DND-41 (cell line): ENCODE measurements at regions not wholly inside any gene's neighbourhood (a gene's known extent, or its start where the extent isn't known, plus 50 kb on each side); places are given as distances from the start of the nearest gene placed in this dataset.

Experiments
- ATAC-seq: fragments of 200-7000 bp; cut with Tn5 transposase; 3 replicates; pipeline ENCODE4 v1.9.1; 2021; ENCODE audit warnings: low read depth; ENCODE audit not compliant: insufficient read depth
- DNase-seq: peaks from one replicate; pipeline ENCODE4 v3.0.0-alpha.2; 2020
- H2AFZ ChIP-seq: 2 replicates; pipeline ENCODE4 v1.6.0; 2012; ENCODE audit warnings: low read depth, low read length
- H3K27ac ChIP-seq: 2 replicates; pipeline ENCODE4 v1.5.1; 2012; ENCODE audit warnings: low read length, inconsistent platforms
- H3K27me3 ChIP-seq: fragments of 200-600 bp; sonication (generic); 2 replicates; pipeline ENCODE4 v1.6.0; 2012; ENCODE audit warnings: low read length, mild to moderate bottlenecking, inconsistent platforms; ENCODE audit not compliant: insufficient read depth, poor library complexity
- H3K36me3 ChIP-seq: 2 replicates; pipeline ENCODE4 v1.5.1; 2012; ENCODE audit warnings: low read length, inconsistent platforms; ENCODE audit not compliant: insufficient read depth
- H3K4me1 ChIP-seq: 2 replicates; pipeline ENCODE4 v1.5.1; 2012; ENCODE audit warnings: mild to moderate bottlenecking, low read length; ENCODE audit not compliant: insufficient read depth
- H3K4me2 ChIP-seq: 2 replicates; pipeline ENCODE4 v1.6.0; 2012; ENCODE audit warnings: mild to moderate bottlenecking, moderate library complexity, low read length, inconsistent platforms; ENCODE audit not compliant: insufficient read depth
- H3K4me3 ChIP-seq, 2 experiments: fragments of 200-600 bp in 1 of 2; shearing (Covaris generic) in 1 of 2; 2 replicates each; pipeline ENCODE4 v1.5.1; 2012 to 2016; ENCODE audit warnings: inconsistent platforms in 2 of 2, low read length in 2 of 2, mild to moderate bottlenecking in 2 of 2, low read depth in 1 of 2, moderate library complexity in 1 of 2
- H3K79me2 ChIP-seq: 2 replicates; pipeline ENCODE4 v1.6.0; 2012; ENCODE audit warnings: low read length, inconsistent platforms; ENCODE audit not compliant: insufficient read depth
- H3K9ac ChIP-seq: 2 replicates; pipeline ENCODE4 v1.6.0; 2012; ENCODE audit warnings: low read depth, mild to moderate bottlenecking, inconsistent platforms, low read length, moderate library complexity
- H3K9me3 ChIP-seq: 2 replicates; pipeline ENCODE4 v1.5.1; 2012; ENCODE audit warnings: low read length, moderate library complexity, mild to moderate bottlenecking, inconsistent platforms; ENCODE audit not compliant: insufficient read depth, severe bottlenecking
- H4K20me1 ChIP-seq: 2 replicates; pipeline ENCODE4 v1.6.0; 2012; ENCODE audit warnings: low read length; ENCODE audit not compliant: insufficient read depth
- CTCF ChIP-seq: IDR thresholded peaks from 2 replicates; pipeline ENCODE4 v1.5.1; 2012; ENCODE audit warnings: borderline replicate concordance, low read length, moderate library complexity, mild to moderate bottlenecking; ENCODE audit not compliant: poor library complexity, severe bottlenecking; ENCODE audit errors: extremely low read depth
- EZH2 ChIP-seq: IDR thresholded peaks from 3 replicates; pipeline ENCODE4 v1.6.1; 2012; ENCODE audit warnings: borderline replicate concordance, low read depth, mild to moderate bottlenecking, moderate library complexity, low read length, inconsistent platforms; ENCODE audit not compliant: severe bottlenecking

GRCh38 chr22:49553518-49554295, 274.0 kb downstream of the BRD1 start:
- DNase-seq (no peak), ATAC-seq (no peak)
- Histone ChIP-seq H3K27ac (no peak overlapping the region), H3K36me3 (no peaks in the 10 kb centered on the region), H2AFZ (no peak overlapping the region), H3K9me3 (no peaks in the 10 kb centered on the region), H3K4me3 (no peak overlapping the region), H3K4me1 (no peaks in the 10 kb centered on the region), H3K79me2 (no peaks in the 10 kb centered on the region), H3K27me3 (no peaks in the 10 kb centered on the region), H3K9ac (no peak overlapping the region), H4K20me1 (no peaks in the 10 kb centered on the region), H3K4me2 (no peak overlapping the region)
- TF ChIP-seq CTCF (no peak), EZH2 (no peak)

DNA sequence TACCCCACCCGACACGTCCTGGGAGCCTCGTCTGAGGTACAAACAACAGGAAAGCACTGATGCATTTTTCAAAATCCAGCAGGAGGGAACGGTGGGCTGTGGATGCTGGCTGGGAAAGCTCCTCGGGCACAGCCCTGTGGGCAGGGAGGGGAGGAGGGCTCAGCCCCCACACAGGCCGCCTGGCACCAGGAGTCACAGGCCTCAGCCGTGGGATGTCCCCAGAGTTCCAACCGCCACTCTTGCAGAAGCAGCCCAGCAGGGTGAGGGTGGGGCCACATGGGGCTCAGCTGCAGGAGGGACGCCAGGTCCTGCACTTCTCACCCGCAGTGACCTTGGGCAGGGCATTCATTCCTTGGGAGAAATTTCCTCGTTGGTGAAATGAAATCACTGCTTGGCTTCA, 274.6 kb downstream of the BRD1 start:
- no peaks in the 10 kb centered on the region for H4K20me1 ChIP-seq
- H3K79me2 ChIP-seq = no peaks in the 10 kb centered on the region
- no peak overlapping the region for H2AFZ ChIP-seq
- H3K9me3 ChIP-seq = no peaks in the 10 kb centered on the region
- no peak overlapping the region for H3K4me3 ChIP-seq
- TF ChIP-seq EZH2 = no peak
- TF ChIP-seq CTCF = no peak
- H3K36me3 ChIP-seq = no peaks in the 10 kb centered on the region
- no peak overlapping the region for H3K4me2 ChIP-seq
- no peak overlapping the region for H3K9ac ChIP-seq
- DNase-seq (no peak), ATAC-seq (no peak)
- no peak overlapping the region for H3K27ac ChIP-seq
- no peaks in the 10 kb centered on the region for H3K4me1 ChIP-seq
- no peaks in the 10 kb centered on the region for H3K27me3 ChIP-seq

DNA sequence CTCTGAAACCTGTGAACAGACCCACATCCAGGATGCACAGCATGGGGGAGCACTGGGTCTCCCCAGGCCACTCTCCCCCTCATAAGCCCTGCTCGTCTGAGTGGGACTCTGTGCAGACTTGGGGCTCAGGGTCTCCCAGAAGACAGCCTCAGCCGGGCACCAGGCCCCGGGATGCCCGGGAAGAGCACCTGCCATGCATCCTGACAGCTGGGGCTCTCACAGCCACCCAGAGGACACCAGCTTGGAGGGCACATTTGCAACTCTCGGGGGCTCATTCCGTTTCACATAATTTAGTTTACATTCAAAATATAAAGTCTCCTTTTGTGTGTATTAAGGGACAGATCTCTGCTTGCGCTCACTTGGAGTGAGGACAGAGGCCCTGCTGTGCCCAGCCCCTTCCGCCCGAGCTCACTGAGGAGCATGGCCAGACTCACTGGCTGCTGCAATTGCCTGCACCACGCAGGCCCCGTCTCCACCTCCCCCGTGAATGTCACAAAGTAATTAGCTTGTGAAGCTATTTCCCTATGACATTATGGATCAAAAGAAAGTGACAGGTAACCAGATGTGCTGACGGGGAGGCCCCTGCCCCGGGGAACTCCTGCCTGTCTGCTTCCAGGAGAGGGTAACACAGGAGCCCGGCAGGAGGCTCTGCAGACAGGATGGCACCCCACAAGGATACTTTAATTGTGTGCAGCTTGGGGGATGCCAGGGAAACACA, 275.6 kb downstream of the BRD1 start:
- H3K4me2 ChIP-seq = no peak overlapping the region
- TF ChIP-seq CTCF = no peak
- TF ChIP-seq EZH2 = no peak
- H3K9ac ChIP-seq = no peak overlapping the region
- H3K27me3 ChIP-seq = no peaks in the 10 kb centered on the region
- no peaks in the 10 kb centered on the region for H3K9me3 ChIP-seq
- no peaks in the 10 kb centered on the region for H3K79me2 ChIP-seq
- no peak for DNase-seq
- H4K20me1 ChIP-seq = no peaks in the 10 kb centered on the region
- H3K4me1 ChIP-seq = no peaks in the 10 kb centered on the region
- H3K4me3 ChIP-seq = no peak overlapping the region
- H2AFZ ChIP-seq = no peak overlapping the region
- no peaks in the 10 kb centered on the region for H3K36me3 ChIP-seq
- no peak for ATAC-seq
- no peak overlapping the region for H3K27ac ChIP-seq
